HL-60 (cell line): ENCODE measurements at regions not wholly inside any gene's neighbourhood (a gene's known extent, or its start where the extent isn't known, plus 50 kb on each side); places are given as distances from the start of the nearest gene placed in this dataset.

Experiments
- DNase-seq, 2 experiments: peaks; one replicate each; pipeline ENCODE4 v3.0.0-alpha.2; 2010 to 2020; ENCODE audit warnings: low read depth in 1 of 2, low spot score in 1 of 2
- H3K27ac ChIP-seq: fragments of 250-450 bp; sonication (Bioruptor Pico); replicated peaks from 2 replicates; pipeline ENCODE4 v1.5.1; 2020; ENCODE audit warnings: mild to moderate bottlenecking, moderate library complexity
- H3K27me3 ChIP-seq: fragments of 250-450 bp; sonication (Bioruptor Pico); 2 replicates; pipeline ENCODE4 v1.5.1; 2021; ENCODE audit warnings: mild to moderate bottlenecking, moderate library complexity; ENCODE audit not compliant: insufficient read depth, poor library complexity, severe bottlenecking
- H3K4me3 ChIP-seq: replicated peaks from 2 replicates; pipeline ENCODE4 v1.5.1; 2011; ENCODE audit warnings: mild to moderate bottlenecking, control low read depth, low read length; ENCODE audit not compliant: insufficient read depth
- GABPA ChIP-seq: IDR thresholded peaks from 2 replicates; pipeline ENCODE4 v1.6.1; 2012; ENCODE audit warnings: low read depth
- POLR2AphosphoS5 ChIP-seq: IDR thresholded peaks from 2 replicates; pipeline ENCODE4 v1.6.1; 2012; ENCODE audit warnings: low read depth
- SPI1 ChIP-seq: IDR thresholded peaks from 2 replicates; pipeline ENCODE4 v1.6.1; 2012; ENCODE audit warnings: low read depth, mild to moderate bottlenecking, borderline replicate concordance
- TF ChIP-seq, protein P1 (sequence below): IDR thresholded peaks from 2 replicates; pipeline ENCODE4 v1.6.1; 2012; ENCODE audit warnings: low read depth; ENCODE audit not compliant: insufficient replicate concordance
- TF ChIP-seq, protein P2 (sequence below): IDR thresholded peaks from one replicate; pipeline ENCODE4 v1.5.1; 2011; ENCODE audit warnings: low read length, control low read depth, inconsistent platforms; ENCODE audit not compliant: insufficient read depth

- Histone ChIP-seq H3K4me3 (no peak overlapping the region), H3K27me3 (no peaks in the 10 kb centered on the region), H3K27ac (no peak overlapping the region)
- TF ChIP-seq, protein P1, sequence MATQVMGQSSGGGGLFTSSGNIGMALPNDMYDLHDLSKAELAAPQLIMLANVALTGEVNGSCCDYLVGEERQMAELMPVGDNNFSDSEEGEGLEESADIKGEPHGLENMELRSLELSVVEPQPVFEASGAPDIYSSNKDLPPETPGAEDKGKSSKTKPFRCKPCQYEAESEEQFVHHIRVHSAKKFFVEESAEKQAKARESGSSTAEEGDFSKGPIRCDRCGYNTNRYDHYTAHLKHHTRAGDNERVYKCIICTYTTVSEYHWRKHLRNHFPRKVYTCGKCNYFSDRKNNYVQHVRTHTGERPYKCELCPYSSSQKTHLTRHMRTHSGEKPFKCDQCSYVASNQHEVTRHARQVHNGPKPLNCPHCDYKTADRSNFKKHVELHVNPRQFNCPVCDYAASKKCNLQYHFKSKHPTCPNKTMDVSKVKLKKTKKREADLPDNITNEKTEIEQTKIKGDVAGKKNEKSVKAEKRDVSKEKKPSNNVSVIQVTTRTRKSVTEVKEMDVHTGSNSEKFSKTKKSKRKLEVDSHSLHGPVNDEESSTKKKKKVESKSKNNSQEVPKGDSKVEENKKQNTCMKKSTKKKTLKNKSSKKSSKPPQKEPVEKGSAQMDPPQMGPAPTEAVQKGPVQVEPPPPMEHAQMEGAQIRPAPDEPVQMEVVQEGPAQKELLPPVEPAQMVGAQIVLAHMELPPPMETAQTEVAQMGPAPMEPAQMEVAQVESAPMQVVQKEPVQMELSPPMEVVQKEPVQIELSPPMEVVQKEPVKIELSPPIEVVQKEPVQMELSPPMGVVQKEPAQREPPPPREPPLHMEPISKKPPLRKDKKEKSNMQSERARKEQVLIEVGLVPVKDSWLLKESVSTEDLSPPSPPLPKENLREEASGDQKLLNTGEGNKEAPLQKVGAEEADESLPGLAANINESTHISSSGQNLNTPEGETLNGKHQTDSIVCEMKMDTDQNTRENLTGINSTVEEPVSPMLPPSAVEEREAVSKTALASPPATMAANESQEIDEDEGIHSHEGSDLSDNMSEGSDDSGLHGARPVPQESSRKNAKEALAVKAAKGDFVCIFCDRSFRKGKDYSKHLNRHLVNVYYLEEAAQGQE: no peak
- TF ChIP-seq POLR2AphosphoS5: no peak
- no peak for TF ChIP-seq SPI1
- no peak for TF ChIP-seq GABPA
- TF ChIP-seq, protein P2, sequence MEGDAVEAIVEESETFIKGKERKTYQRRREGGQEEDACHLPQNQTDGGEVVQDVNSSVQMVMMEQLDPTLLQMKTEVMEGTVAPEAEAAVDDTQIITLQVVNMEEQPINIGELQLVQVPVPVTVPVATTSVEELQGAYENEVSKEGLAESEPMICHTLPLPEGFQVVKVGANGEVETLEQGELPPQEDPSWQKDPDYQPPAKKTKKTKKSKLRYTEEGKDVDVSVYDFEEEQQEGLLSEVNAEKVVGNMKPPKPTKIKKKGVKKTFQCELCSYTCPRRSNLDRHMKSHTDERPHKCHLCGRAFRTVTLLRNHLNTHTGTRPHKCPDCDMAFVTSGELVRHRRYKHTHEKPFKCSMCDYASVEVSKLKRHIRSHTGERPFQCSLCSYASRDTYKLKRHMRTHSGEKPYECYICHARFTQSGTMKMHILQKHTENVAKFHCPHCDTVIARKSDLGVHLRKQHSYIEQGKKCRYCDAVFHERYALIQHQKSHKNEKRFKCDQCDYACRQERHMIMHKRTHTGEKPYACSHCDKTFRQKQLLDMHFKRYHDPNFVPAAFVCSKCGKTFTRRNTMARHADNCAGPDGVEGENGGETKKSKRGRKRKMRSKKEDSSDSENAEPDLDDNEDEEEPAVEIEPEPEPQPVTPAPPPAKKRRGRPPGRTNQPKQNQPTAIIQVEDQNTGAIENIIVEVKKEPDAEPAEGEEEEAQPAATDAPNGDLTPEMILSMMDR: no peak
- no peak for DNase-seq
These were observed 92.4 kb upstream of the THBS1 start for GRCh38 chr15:39488516-39488915.

DNA sequence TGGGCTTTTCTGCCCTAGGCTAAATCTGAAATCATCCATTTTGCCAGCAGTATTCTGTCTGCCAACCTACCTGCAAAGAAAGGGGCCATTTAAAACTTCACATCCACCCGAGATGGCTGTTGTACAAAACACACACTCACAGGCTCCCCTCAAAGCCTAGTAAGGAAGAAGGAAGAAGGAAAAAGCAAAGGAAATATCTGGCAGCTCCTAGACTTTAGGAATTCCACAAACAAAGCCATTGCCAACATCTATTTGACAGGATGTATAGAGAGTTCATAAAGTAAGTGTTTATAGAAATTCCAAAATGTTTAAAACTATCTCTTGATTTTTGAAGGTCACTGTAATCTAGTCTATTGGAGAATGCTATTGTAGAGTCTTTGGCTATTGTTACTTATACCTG, 91.9 kb upstream of the THBS1 start:
- H3K27ac ChIP-seq: no peak overlapping the region
- no peaks in the 10 kb centered on the region for H3K27me3 ChIP-seq
- TF ChIP-seq, protein P2: no peak
- TF ChIP-seq, protein P1: no peak
- TF ChIP-seq GABPA (no peak), POLR2AphosphoS5 (no peak), SPI1 (no peak)
- H3K4me3 ChIP-seq: no peak overlapping the region
- no peak for DNase-seq

GRCh38 chr15:39491115-39491885, 89.6 kb upstream of the THBS1 start:
- TF ChIP-seq SPI1: no peak
- TF ChIP-seq, protein P2: no peak
- TF ChIP-seq GABPA: no peak
- TF ChIP-seq POLR2AphosphoS5: no peak
- TF ChIP-seq, protein P1: no peak
- no peak for DNase-seq
- Histone ChIP-seq H3K27me3 (no peaks in the 10 kb centered on the region), H3K27ac (no peak overlapping the region), H3K4me3 (no peak overlapping the region)
